Medulla oblongata (tissue), 1 donor: ENCODE measurements at regions not wholly inside any gene's neighbourhood (a gene's known extent, or its start where the extent isn't known, plus 50 kb on each side); places are given as distances from the start of the nearest gene placed in this dataset.

Experiments
- DNase-seq: peaks from one replicate; pipeline ENCODE4 v3.0.0-alpha.2; 2015; ENCODE audit errors: extremely low spot score

DNA sequence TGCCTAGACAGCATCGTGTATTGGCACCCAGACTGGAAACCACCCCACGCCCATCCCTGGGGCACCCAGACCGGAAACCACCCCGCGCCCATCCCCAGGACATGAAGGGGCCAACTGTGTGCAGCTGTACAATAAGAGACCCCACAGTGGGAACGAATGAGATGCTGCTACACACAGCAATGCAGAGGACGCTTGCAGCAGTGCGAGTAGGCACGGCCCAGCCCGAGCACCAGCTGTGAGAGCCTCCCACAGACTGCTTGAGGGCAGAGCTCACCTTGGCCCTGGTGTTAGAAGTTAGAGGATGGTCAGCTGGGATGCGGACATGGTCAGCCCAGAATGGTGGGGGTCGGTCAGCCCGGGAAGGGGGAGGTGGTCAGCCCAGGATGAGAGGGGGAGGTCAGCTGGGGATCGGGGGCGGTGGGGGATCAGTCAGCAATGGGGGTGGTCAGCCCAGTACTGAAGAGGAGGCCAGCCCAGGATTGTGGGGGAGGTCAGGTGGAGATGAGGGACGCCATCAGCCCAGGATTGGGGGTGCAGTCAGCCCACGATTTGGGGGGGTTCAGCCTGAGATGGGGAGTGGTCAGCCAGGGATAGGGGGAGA is 340.0 kb downstream of the C16orf95 start:
- DNase-seq, result no peak

DNA sequence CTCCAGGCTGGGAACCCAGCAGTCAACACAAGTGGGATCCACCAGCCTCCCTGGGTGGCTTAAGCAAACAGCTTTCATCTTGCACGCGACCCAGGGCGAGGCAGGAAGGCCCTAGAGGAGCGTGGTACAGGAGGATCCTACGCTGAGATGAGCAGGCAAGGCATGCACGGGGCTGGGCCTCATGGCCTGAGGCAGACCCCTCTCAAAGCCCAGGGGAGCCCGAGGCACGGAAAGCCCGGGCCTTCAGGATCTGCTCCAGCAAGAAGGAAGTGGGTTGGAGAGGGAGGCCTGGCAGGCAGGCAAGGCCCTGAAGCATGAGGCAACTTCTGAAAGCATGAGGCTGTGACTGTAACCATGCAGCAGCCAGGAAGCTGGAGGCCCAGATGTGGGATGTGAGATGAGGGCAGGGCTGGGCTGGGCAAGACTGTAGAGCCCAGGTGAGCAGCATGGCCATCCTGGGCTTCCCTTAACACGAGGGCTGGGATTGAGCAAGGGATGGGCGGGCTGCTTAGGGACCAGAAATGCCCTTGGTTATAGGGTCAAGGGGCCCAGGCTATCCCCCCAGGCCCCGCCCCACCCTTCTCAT is 338.7 kb downstream of the C16orf95 start:
- no peak for DNase-seq

DNA sequence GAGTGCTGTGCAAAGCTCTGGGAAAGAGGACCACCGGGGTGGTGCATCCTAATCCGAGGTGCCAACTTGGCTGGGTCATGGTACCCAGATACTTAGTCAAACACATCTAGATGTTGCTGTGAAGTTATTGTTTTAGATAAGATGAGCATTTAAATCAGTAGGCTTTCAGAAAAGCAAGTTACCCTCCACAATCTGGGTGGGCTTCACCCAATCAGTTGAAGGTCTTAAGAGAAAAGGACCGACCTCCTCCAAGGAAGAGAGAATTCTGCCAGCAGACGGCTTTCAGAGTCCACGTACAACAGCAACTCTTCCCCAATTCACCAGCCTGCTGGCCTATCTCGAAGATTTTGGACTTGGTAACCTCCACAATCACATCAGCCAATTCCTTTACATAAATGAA is 338.1 kb downstream of the C16orf95 start:
- DNase-seq, result no peak

DNA sequence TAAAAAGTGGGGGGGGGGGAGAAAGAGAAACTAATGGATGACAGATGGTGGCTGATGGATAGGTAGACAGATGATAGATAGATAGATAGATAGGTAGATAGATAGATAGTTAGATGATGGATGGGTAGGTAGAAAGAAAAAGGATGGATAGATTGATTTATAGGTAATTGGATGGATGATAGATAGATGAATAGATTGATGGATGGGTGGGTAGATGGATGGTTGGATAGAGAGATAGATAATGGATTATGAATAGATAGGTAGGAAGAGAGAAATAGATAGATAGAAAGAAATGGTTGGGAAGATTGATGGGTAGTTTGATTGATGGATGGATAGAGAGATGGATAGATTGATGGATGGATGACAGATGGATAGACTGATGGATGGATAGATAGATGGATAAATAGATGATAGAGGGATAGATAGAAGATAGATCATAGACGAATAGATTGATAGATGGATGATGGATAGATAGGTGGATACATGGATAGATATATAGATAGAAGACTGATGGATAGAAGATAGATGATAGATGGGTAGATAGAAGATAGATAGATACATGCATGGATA is 337.1 kb downstream of the C16orf95 start:
- no peak for DNase-seq

DNA sequence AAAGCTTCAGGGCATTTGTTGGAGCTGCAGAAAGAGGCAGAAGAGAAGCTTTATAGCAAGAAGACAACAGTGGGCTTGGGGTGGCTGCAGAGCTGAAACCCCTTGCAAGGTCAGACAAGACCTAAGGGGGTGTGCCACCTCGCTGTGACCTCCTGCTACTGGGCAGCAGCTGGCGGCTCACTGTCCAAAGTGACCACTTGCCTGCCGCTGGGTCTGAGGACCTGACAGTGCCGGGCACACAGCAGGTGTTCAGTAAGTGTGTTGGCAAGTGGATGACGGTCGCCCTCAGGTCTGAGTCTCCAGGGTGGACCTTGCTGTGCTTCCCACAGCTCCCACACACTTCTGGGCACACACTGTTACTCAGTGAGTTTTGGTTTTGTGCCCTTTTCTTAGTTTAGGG is 336.5 kb downstream of the C16orf95 start:
- no peak for DNase-seq

DNA sequence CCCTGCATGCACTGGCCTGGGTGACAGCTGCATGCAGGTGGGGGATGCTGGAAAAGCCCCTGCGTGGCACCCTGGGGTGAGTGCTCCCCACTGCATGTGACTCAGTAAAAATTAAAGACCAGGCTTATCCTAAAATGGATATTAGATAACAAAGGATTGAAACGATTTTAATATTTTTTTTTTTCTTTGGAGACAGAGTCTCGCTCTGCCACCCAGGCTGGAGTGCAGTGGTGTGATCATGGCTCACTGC is 334.9 kb downstream of the C16orf95 start:
- no peak for DNase-seq

DNA sequence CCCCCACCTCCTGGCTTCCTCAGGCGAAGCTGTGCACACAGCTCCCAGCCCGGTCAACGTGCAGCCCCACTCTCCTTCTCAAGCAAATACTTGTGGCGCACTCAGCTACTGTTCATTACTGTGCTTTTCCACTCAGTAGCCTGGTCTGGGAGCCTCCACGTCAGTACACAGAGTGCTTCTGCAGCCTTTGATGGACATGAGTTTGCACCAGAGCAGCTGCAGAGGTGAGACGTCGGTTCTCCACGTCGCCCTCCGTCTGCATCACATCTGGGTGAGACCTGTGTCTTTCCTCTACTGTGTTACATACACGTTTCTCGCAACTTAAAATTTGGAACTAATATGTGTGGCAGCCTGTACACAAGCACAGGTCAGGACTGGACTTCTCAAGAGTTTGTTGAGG is 334.3 kb downstream of the C16orf95 start:
- no peak for DNase-seq

DNA sequence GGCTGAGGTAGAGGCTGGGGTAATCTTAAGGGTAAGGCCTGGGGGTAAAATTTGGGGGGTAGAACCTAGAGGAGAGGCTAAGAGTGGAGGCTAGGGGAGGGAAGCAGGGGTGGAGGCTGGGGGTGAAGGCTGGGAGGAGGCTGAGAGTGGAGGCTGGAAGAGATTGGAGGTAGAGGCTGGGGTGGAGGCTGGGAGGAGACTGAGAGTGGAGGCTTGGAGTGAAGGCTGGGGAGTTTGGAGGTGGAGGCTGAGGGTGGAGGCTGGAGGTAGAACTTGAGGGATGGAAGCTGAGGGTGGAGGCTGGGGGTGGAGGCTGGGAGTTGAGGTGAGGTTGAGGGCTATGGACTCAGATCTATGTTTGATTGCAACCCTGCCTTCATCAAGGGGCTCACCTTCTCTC is 333.6 kb downstream of the C16orf95 start:
- DNase-seq, result no peak

DNA sequence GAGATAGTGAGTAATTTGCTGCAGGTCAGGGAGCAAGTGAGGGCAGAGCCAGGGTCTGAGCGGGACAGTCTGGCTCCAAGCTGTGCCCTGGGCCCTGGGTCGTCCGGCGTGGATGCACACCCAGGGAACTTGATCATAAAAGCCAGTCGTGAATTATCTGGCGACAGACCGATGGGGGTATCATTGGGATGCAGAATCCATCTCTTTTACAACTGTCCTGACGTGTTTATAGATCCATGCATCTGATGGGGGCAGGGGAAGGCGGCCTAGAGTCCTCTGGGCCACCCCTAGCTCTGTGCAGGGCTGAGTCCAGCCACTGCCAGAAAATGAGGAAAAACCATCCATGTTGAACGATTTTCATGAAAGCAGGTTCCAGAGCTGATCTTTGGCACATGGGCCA is 332.8 kb downstream of the C16orf95 start:
- no peak for DNase-seq

DNA sequence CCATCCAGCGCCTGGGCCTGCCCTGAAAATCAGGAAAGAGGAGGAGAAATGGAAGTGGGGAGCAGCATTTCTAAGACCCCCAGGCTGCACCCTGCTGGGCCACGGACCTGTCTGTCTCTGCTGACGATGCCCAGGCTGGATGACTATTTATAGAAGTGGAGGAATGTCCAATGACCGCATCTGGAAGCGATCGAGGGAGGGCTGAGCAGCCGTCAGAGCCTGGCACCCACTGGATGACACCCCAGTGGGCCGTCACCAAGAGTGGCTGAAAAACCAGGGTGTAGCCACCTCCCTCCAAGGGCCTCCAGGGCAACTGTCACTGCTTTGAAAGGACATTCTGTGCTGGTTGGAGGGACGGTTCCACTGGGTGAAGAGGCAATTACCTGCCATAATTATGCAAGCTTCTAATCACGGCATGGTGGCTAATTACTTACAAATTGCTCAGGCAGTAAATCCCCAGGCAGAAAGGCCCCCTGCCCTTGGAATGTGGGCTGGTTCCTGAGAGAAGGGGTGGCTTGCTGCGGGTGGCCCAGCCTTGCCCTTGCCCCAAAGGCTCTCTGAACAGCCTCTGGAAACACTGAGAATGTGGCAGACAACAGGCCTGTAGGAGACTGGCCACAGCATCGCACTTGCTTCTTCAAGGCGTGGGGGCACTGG is 332.1 kb downstream of the C16orf95 start:
- DNase-seq, result no peak

DNA sequence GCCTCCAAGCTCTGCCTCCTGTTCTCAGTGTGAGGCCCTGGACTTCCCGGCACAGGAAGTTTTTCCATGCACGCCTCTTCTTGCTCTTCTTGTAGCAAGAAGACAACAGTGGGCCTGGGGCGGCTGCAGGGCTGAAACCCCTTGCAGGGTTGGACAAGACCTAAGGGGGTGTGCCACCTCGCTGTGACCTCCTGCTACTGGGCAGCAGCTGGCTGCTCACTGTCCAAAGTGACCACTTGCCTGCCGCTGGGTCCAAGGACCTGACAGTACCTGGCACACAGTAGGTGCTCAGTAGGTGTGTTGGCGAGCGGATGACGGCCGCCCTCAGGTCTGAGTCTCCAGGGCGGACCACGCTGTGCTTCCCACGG is 331.6 kb downstream of the C16orf95 start:
- DNase-seq, result no peak

DNA sequence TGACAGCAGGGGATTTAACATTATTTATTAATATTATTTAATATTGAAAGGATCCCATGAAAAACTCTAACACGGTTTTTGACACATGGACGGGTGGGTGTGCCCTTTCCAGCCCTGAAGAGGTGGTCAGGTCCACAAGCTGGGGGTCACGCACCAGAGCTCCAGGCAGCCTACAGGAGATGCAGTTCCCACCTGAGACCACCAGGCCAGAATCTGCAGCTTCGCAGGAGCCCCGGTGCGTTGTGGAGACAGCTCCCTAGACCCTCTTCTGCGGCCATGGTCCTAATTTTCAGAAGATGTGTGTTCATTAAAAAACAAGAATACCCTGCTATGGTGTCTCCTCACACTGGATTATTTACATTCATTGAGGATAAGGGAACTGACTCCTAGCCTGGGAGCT is 331.1 kb downstream of the C16orf95 start:
- DNase-seq, result no peak

DNA sequence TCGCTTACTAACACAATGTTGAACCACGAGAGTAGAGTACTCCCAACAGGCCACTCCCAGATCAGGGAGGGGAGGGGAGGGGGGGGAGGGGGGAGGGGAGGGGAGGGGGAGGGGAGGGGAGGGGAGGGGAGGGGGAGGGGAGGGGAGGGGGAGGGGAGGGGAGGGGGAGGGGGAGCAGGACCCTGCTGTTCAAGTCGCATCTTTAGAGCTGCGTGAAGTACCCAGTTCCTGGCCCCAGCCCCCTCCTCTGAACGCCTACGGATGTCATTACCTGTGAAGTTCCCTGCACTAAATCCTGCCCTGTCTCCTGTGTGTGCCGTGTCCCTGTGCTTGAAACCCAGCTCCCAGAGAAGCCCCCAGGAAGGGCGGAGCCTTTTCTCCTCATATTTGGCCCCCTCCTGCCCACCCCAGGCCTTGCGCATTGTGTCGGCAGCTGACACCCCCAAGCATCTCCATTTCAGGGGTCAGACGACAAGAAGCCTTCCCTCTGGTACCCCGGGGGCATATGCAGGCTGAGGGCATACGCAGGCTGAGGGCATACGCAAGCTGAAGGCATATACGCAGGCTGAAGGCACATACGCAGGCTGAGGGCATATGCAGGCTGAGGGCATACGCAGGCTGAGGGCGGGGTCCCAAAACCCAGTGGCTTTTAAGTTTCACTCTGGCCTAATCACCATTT is 330.2 kb downstream of the C16orf95 start:
- DNase-seq, result no peak

DNA sequence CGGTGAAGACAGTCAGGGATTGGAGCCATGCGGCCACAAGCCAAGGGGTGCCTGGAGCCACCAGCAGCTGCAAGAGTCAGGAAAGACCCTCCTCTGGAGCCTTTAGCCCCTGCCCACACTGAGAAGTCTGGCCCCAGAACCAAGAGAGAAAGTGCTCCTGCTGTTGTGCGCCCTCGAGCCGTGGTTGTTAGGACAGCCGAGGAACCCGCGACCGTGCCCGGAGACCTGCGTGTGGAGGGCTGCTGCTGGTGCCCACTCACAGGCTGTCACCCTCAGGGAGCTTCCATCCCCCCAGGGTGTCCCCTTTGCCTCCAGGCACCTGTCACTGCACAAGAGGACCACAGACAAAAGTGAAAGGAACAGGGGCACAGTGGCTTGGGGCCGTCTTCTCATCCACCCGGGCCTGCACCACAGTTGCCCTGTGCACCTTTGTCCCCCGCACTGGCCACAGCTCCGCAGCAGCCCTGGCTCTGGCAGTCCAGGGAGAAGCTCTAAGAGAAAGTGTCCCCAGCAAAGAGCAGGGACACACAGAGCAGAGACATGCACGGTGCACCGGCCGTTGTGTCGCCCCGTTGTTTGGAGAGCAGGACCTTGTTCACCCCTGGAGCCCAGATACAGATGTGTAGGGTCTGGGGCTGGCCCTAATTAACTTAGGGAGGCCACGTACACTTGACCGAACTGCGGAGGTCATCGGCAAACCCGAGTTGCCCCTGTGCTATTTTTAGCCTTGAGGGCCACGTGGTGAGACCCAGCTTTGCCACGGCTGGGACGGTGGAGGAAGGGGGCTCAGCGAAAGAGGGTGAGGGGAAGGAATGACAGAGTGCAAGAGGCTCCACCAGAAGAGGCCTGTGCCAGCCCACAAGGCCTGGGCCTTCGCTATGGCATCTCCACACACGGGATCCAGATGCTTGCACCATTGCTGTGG is 329.2 kb downstream of the C16orf95 start:
- no peak for DNase-seq

DNA sequence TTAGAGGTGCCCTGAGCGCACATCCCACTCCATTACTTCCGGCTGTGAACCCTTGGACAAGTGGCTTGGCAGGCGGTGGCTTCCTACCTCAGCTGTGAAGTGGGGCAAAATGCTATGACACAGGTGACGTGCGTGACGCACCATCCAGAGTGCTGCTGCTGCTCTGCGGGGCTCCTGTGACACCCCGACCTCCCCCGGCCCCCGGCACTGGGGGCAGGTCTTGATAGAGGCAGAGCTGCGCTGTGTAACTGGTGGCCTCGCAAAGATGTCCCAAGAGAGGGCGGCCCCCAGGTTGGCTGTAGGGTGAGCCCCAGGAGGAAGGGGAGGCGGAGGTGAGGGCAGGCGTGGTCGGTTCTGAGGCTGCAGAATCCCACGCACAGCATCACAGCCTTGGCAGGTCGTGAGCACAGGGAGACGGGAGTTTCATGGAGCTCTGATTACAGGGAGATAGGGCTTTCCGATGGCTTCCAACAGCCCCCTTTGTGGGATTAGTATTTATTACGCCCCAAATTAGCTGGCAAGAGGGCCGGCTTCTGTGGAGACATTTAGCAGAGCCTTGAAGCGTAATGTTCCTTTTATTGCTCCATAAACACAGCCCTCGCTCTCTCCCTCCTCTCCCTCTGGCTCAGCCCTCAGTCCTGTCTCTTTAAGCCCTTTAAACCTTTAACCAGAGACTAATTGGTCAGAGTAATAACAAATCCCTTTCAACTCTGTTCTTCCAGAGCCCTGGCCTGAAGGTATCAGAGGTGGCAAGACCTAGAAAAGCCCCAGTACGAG is 328.1 kb downstream of the C16orf95 start:
- no peak for DNase-seq

DNA sequence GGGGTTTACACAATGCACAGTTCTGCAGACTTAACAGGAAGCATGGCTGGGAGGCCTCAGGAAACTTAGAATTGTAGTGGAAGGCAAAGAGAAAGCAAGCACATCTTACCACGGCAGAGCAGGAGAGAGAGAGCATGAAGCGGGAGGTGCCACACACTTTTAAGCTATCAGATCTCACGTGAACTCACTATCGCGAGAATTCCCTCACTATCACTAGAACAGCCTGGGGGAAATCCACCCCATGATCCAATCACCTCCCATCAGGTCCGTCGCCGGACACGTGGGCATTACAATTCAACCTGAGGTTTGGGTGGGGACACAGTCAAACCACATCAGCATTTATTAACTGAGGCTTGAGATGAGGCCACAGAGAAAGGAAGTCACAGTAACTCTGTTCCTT is 326.7 kb downstream of the C16orf95 start:
- DNase-seq, result no peak

DNA sequence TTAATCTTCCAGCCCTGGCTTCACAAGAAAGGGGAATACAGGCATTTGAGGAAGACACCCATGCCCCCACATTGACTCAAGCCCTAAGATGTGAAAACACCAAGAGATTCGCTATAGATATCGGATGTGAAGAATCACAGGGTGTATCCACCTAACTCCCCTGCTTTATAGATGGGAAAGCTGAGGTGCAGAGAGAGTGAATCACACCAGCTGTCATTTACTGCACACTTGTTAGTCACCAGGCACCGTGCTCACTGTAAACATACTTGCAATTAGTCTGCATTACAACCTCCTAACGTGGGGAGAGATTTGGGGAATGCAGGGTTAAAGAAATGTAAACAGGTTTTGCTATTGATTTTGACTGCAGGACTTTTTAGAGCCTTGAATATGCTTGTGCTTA is 325.5 kb downstream of the C16orf95 start:
- DNase-seq, result no peak

DNA sequence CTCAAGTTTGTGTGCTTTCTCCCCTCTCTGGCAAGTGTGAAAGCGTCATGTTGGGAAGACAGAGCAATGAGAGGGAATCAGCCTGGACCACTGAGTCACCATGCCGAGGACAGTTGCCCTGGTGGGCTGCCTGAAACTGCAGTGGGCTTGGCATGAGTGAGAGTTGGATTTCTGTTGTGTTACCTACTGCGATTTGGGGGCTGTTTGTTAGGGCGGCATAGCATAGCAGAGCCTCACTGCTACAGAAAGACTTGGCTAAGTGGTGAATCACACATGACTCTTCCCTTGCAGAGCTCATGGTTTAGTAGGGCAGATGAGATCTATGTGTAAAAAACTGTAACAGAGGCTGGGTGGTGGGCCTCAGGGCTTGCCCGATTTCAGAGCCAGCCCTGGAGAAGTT is 324.6 kb downstream of the C16orf95 start:
- DNase-seq, result no peak

DNA sequence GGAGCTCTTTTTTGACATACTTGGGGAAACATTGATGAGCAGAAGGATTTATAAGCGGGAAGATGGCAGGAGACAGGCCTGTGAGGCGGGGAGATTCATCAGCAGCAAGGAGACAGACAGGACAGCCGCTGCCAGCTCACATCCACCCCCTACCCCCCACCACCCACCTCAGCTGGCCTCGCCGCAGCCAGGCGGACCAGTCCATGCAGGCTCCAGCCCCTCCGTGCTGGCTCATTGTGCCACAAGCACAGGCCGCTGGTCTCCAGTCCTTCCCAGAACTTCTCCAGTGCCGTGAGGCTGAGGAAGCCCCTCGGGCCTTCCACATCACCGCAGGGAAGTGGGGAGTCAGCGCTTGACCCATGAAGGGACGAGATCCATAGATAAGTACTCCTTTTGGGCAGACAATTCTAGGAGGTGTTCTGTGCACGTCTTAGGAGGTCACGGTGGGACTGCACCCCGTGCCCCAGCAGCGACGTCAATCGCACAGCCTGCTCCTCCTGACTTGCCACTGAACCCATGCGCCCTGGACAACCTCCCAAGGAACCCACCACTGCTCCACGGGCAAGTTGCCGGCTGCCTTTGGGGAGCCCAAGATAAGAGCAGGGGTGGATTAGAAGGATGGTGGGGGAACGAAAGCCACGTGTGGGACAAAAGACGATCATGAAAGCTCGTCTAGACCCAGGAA is 323.6 kb downstream of the C16orf95 start:
- DNase-seq, result no peak

DNA sequence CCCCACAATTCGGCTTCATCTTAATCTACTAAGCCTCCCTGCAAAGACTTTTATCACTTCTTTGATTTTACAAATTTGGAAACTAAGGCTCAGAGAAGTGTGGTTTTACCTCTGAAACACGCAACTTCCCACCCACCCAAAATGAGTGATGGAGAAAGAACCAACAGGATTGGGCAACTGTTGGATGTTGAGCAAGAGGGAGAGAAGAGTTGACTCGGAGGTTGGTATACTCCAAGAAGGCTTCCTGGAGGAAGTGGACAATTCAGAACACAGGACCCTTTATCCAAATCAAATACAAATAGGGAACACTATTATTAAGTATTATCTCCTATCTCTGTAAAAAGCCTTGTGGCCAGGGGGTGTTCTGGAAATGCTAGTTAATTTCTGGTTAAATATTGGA is 323.0 kb downstream of the C16orf95 start:
- DNase-seq, result no peak
